GM10248 (cell line): ENCODE measurements at regions not wholly inside any gene's neighbourhood (a gene's known extent, or its start where the extent isn't known, plus 50 kb on each side); places are given as distances from the start of the nearest gene placed in this dataset.

Experiments used
- CTCF ChIA-PET: fragments of 300-600 bp; sonication (Branson Sonifier 250); formaldehyde crosslinking; extraction: SDS; loops from one replicate; lab custom pipeline; 2021; ENCODE audit warnings: antibody characterized with exemption; lab: Yijun Ruan, JAX
- POLR2A ChIA-PET: fragments of 350-650 bp; sonication (Branson Sonifier 250); formaldehyde crosslinking; extraction: SDS; loops from one replicate; lab custom pipeline; 2020; ENCODE audit warnings: antibody characterized with exemption; lab: Yijun Ruan, JAX
- DNase-seq: peaks from one replicate; pipeline ENCODE4 v3.0.0; 2012; ENCODE audit errors: extremely low spot score
- CTCF ChIP-seq: IDR thresholded peaks from 2 replicates; pipeline ENCODE4 v1.5.1; 2012; ENCODE audit warnings: mild to moderate bottlenecking, low read depth; ENCODE audit errors: extremely low read depth, missing control alignments, control extremely low read depth

- POLR2A ChIA-PET = no interaction called here
- CTCF ChIA-PET = no interaction called here
- no peak for DNase-seq
- TF ChIP-seq CTCF = no peak
Observed at GRCh38 chr13:83377491-83377890, 504.8 kb downstream of the SLITRK1 start.

GRCh38 chr13:83372786-83373185 is 509.5 kb downstream of the SLITRK1 start:
- DNase-seq = no peak
- CTCF ChIA-PET = no interaction called here
- POLR2A ChIA-PET = no interaction called here
- TF ChIP-seq CTCF = no peak

- TF ChIP-seq CTCF = no peak
- CTCF ChIA-PET = no interaction called here
- POLR2A ChIA-PET = no interaction called here
- DNase-seq = no peak
Observed at GRCh38 chr13:83365723-83366122, 516.6 kb downstream of the SLITRK1 start.

- no peak for DNase-seq
- TF ChIP-seq CTCF = no peak
- ChIA-PET POLR2A (no interaction called here), CTCF (interaction anchor here (0.6 kb wide), 1 partner anchor 12 kb away, joined by 3 read pairs; no protein-coding TSS in a partner anchor)
Observed at GRCh38 chr13:83355041-83355440, 527.2 kb downstream of the SLITRK1 start.

- ChIA-PET CTCF (no interaction called here), POLR2A (no interaction called here)
- no peak for DNase-seq
- TF ChIP-seq CTCF = no peak
Observed at GRCh38 chr13:83352391-83352790, 529.9 kb downstream of the SLITRK1 start.

GRCh38 chr13:83350569-83350968 is 531.7 kb downstream of the SLITRK1 start:
- ChIA-PET CTCF (no interaction called here), POLR2A (no interaction called here)
- TF ChIP-seq CTCF = no peak
- DNase-seq = no peak

GRCh38 chr13:83344518-83344917 is 537.8 kb downstream of the SLITRK1 start:
- POLR2A ChIA-PET = no interaction called here
- no peak for DNase-seq
- CTCF ChIA-PET = no interaction called here
- no peak for TF ChIP-seq CTCF
